ENCODE measurements at regions not wholly inside any gene's neighbourhood (a gene's known extent, or its start where the extent isn't known, plus 50 kb on each side); places are given as distances from the start of the nearest gene placed in this dataset.

DNA sequence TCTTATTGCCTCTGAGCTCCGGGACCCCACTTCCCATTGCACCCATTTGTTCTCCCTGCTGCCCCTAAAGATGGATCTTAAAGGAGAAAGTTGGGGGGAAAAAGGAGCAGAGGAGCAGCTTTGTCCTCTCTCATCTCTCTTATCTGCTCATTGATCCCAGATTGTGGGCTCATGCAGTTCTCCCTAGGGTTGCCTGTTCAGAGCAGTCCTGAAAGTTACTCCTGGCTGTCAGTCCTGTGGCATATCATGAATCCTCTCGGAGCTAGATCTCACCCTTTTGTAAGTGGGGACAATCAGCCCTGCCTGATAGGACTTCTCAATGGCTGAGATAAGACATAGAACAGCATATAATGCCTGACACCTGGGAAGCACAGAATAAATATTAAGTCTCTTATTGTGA, 440.3 kb downstream of the IRS2 start:
- Histone ChIP-seq H3K9me1 (ENCODE audit: control insufficient read depth, extremely low read depth, insufficient read depth, low read length) (no peaks in the 10 kb centered on the region), H3K27me3 (ENCODE audit: control insufficient read depth, extremely low read depth, insufficient read depth, low read length) (no peaks in the 10 kb centered on the region), H3K4me2 (ENCODE audit: control insufficient read depth, extremely low read depth, insufficient read depth, low read depth, low read length) (peak overlapping the region; percentile 6), H4K20me1 (ENCODE audit: control insufficient read depth, extremely low read depth, insufficient read depth, low read length) (no peaks in the 10 kb centered on the region), H3K79me2 (ENCODE audit: control insufficient read depth, insufficient read depth, low read length) (no peaks in the 10 kb centered on the region), H2AFZ (ENCODE audit: control insufficient read depth, low read length) (no peak overlapping the region), H3K9me3 (ENCODE audit: control insufficient read depth, low read depth, low read length) (no peaks in the 10 kb centered on the region), H3K4me1 (ENCODE audit: control insufficient read depth, extremely low read depth, insufficient read depth, low read length) (peaks cover 34% of the 10 kb centered on the region), H3K9ac (ENCODE audit: control insufficient read depth, extremely low read depth, insufficient read depth, low read length) (no peak overlapping the region), H3K36me3 (ENCODE audit: control insufficient read depth in 2 of 2, extremely low read depth in 1 of 2, insufficient read depth in 2 of 2, low read length in 2 of 2) (no peaks in the 10 kb centered on the region), H3K27ac (ENCODE audit: control insufficient read depth, insufficient read depth, low read length) (no peak overlapping the region), H3K4me3 (ENCODE audit: control insufficient read depth in 2 of 3, extremely low read depth in 1 of 3, insufficient read depth in 2 of 3, low read depth in 1 of 3, low read length in 3 of 3) (no peak overlapping the region)
- peak; percentile 17 for FAIRE-seq
- no peak for TF ChIP-seq EZH2 (IDR thresholded peaks at IDR 0.05; ENCODE audit: low read length)
- TF ChIP-seq, protein P1, sequence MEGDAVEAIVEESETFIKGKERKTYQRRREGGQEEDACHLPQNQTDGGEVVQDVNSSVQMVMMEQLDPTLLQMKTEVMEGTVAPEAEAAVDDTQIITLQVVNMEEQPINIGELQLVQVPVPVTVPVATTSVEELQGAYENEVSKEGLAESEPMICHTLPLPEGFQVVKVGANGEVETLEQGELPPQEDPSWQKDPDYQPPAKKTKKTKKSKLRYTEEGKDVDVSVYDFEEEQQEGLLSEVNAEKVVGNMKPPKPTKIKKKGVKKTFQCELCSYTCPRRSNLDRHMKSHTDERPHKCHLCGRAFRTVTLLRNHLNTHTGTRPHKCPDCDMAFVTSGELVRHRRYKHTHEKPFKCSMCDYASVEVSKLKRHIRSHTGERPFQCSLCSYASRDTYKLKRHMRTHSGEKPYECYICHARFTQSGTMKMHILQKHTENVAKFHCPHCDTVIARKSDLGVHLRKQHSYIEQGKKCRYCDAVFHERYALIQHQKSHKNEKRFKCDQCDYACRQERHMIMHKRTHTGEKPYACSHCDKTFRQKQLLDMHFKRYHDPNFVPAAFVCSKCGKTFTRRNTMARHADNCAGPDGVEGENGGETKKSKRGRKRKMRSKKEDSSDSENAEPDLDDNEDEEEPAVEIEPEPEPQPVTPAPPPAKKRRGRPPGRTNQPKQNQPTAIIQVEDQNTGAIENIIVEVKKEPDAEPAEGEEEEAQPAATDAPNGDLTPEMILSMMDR (optimal IDR thresholded peaks at IDR 0.05 in 1 of 3, IDR thresholded peaks at IDR 0.05 in 1 of 3, conservative IDR thresholded peaks at IDR 0.05 in 1 of 3; ENCODE audit: extremely low read depth in 1 of 3, insufficient read depth in 2 of 3, low read length in 3 of 3), result no peak
- dilution Hi-C loops (cut with MboI; ENCODE audit: extremely low pct_ligation_motif_present, low sequenced_read_pairs), result no loop called here
- no peak for DNase-seq (ENCODE audit: low read depth, low spot score)

DNA sequence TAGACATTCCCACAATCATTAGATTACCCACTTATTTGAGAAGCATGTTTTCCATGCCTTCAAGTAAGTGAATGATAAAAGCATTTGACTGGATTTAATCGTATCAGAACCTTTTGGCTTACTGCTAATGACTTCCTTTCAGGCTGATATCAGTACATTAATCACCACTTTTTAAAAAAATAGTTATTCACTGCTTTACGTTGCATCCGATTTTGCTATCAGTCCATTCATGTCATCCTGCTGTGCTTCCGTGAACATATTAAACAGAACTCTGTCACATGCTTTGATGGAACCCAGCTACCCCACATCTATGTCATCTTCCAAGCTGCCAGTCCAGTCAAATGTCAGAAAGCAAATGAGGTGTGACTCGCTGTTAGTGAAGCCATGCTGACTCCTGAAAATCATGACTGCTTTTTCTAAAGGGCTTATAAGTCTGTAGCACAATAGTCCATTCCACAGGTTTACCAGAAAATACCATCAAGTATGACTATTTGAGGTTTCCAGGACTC, 440.9 kb downstream of the IRS2 start:
- Histone ChIP-seq H3K27ac (ENCODE audit: control insufficient read depth, insufficient read depth, low read length) (no peak overlapping the region), H3K4me2 (ENCODE audit: control insufficient read depth, extremely low read depth, insufficient read depth, low read depth, low read length) (no peak overlapping the region), H3K36me3 (ENCODE audit: control insufficient read depth in 2 of 2, extremely low read depth in 1 of 2, insufficient read depth in 2 of 2, low read length in 2 of 2) (no peaks in the 10 kb centered on the region), H3K4me3 (ENCODE audit: control insufficient read depth in 2 of 3, extremely low read depth in 1 of 3, insufficient read depth in 2 of 3, low read depth in 1 of 3, low read length in 3 of 3) (no peak overlapping the region), H3K27me3 (ENCODE audit: control insufficient read depth, extremely low read depth, insufficient read depth, low read length) (no peaks in the 10 kb centered on the region), H3K79me2 (ENCODE audit: control insufficient read depth, insufficient read depth, low read length) (no peaks in the 10 kb centered on the region), H3K9ac (ENCODE audit: control insufficient read depth, extremely low read depth, insufficient read depth, low read length) (no peak overlapping the region), H2AFZ (ENCODE audit: control insufficient read depth, low read length) (no peak overlapping the region), H4K20me1 (ENCODE audit: control insufficient read depth, extremely low read depth, insufficient read depth, low read length) (no peaks in the 10 kb centered on the region), H3K9me1 (ENCODE audit: control insufficient read depth, extremely low read depth, insufficient read depth, low read length) (no peaks in the 10 kb centered on the region), H3K4me1 (ENCODE audit: control insufficient read depth, extremely low read depth, insufficient read depth, low read length) (peaks cover 34% of the 10 kb centered on the region), H3K9me3 (ENCODE audit: control insufficient read depth, low read depth, low read length) (no peaks in the 10 kb centered on the region)
- dilution Hi-C loops (cut with MboI; ENCODE audit: extremely low pct_ligation_motif_present, low sequenced_read_pairs), result no loop called here
- DNase-seq (ENCODE audit: low read depth, low spot score) (peak; percentile 40), FAIRE-seq (peak; percentile 90)
- no peak for TF ChIP-seq EZH2 (IDR thresholded peaks at IDR 0.05; ENCODE audit: low read length)
- TF ChIP-seq, protein P1 (optimal IDR thresholded peaks at IDR 0.05 in 1 of 3, IDR thresholded peaks at IDR 0.05 in 1 of 3, conservative IDR thresholded peaks at IDR 0.05 in 1 of 3; ENCODE audit: extremely low read depth in 1 of 3, insufficient read depth in 2 of 3, low read length in 3 of 3), result no peak
